ENCODE measurements at regions not wholly inside any gene's neighbourhood (a gene's known extent, or its start where the extent isn't known, plus 50 kb on each side); places are given as distances from the start of the nearest gene placed in this dataset.
A peak's percentile ranks its signal among the peaks of the same experiment; 100 is the strongest.

- H3K4me3 ChIP-seq (ENCODE audit: low read length): no peak overlapping the region
- TF ChIP-seq CTCF (IDR thresholded peaks at IDR 0.05; ENCODE audit: insufficient read depth, low read depth, low read length, missing control alignments): no peak
- no peak for DNase-seq (ENCODE audit: low read depth)
Observed at GRCh38 chr3:86554383-86554782, 436.6 kb downstream of the VGLL3 start.

- no peak for DNase-seq (ENCODE audit: low read depth)
- no peak overlapping the region for H3K4me3 ChIP-seq (ENCODE audit: low read length)
- no peak for TF ChIP-seq CTCF (IDR thresholded peaks at IDR 0.05; ENCODE audit: insufficient read depth, low read depth, low read length, missing control alignments)
Observed at GRCh38 chr3:86547692-86548091, 443.3 kb downstream of the VGLL3 start.

- no peak overlapping the region for H3K4me3 ChIP-seq (ENCODE audit: low read length)
- no peak for DNase-seq (ENCODE audit: low read depth)
- TF ChIP-seq CTCF (IDR thresholded peaks at IDR 0.05; ENCODE audit: insufficient read depth, low read depth, low read length, missing control alignments): no peak
Observed at GRCh38 chr3:86537171-86537570, 453.8 kb downstream of the VGLL3 start.

- no peak for DNase-seq (ENCODE audit: low read depth)
Observed at GRCh38 chr3:86519819-86520218, 471.1 kb downstream of the VGLL3 start.

GRCh38 chr3:86481636-86482035 is 509.3 kb downstream of the VGLL3 start:
- H3K4me3 ChIP-seq (ENCODE audit: low read length): no peak overlapping the region
- TF ChIP-seq CTCF (IDR thresholded peaks at IDR 0.05; ENCODE audit: insufficient read depth, low read depth, low read length, missing control alignments): no peak
- no peak for DNase-seq (ENCODE audit: low read depth)

More at GRCh38 chr3:86519819-86520218, 471.1 kb downstream of the VGLL3 start:
- no peak overlapping the region for H3K4me3 ChIP-seq (ENCODE audit: low read length)
- TF ChIP-seq CTCF (IDR thresholded peaks at IDR 0.05; ENCODE audit: insufficient read depth, low read depth, low read length, missing control alignments): no peak

GRCh38 chr3:86481031-86481430 is 509.9 kb downstream of the VGLL3 start:
- H3K4me3 ChIP-seq (ENCODE audit: low read length): no peak overlapping the region
- TF ChIP-seq CTCF (IDR thresholded peaks at IDR 0.05; ENCODE audit: insufficient read depth, low read depth, low read length, missing control alignments): no peak
- peak; percentile 71 for DNase-seq (ENCODE audit: low read depth)

- TF ChIP-seq CTCF (IDR thresholded peaks at IDR 0.05; ENCODE audit: insufficient read depth, low read depth, low read length, missing control alignments): no peak
- DNase-seq (ENCODE audit: low read depth): no peak
- no peak overlapping the region for H3K4me3 ChIP-seq (ENCODE audit: low read length)
Observed at GRCh38 chr3:86464180-86464579, 526.8 kb downstream of the VGLL3 start.
